Uterus (tissue), 3 donors: ENCODE measurements at regions not wholly inside any gene's neighbourhood (a gene's known extent, or its start where the extent isn't known, plus 50 kb on each side); places are given as distances from the start of the nearest gene placed in this dataset.
"Not testable (repeated sequence)": the region's sequence is repeated elsewhere in the genome, so short reads cannot be mapped to it uniquely, and the experiment has no call there.

Experiments
- DNase-seq, 2 donors: peaks; one replicate each; pipeline ENCODE4 v3.0.0-alpha.2; 2019 to 2020
- H3K27ac ChIP-seq, 2 donors: fragments of 200-600 bp; sonication (generic); 1 replicate in 1 of 2; 2 replicates in 1 of 2; pipeline ENCODE4 v1.5.1; 2016 to 2018
- H3K27me3 ChIP-seq, 2 donors: fragments of 200-600 bp; sonication (generic); one replicate each; pipeline ENCODE4 v1.5.1; 2018 to 2019; ENCODE audit warnings: control low read depth in 1 of 2
- H3K36me3 ChIP-seq, 2 donors: fragments of 200-600 bp; sonication (generic); one replicate each; pipeline ENCODE4 v1.5.1; 2019; ENCODE audit warnings: control low read depth in 1 of 2
- H3K4me1 ChIP-seq, 2 donors: fragments of 200-600 bp; sonication (generic); one replicate each; pipeline ENCODE4 v1.5.1; 2018 to 2019; ENCODE audit warnings: control low read depth in 1 of 2
- H3K4me3 ChIP-seq, 2 donors: fragments of 200-600 bp; sonication (generic); 1 replicate in 1 of 2; 2 replicates in 1 of 2; pipeline ENCODE4 v1.5.1; 2018 to 2019; ENCODE audit warnings: mild to moderate bottlenecking in 1 of 2
- H3K9me3 ChIP-seq, 2 donors: fragments of 200-600 bp; sonication (generic); one replicate each; pipeline ENCODE4 v1.5.1; 2019; ENCODE audit warnings: control low read depth in 1 of 2
- POLR2A ChIP-seq, 2 donors: fragments of 450-650 bp; IDR thresholded peaks; one replicate each; pipeline ENCODE4 v1.6.1; 2016; ENCODE audit warnings: antibody characterized with exemption in 2 of 2, mild to moderate bottlenecking in 1 of 2, moderate library complexity in 1 of 2
- intact Hi-C: fragments of 100-400 bp; cut with DNase I; formaldehyde crosslinking; loops from one replicate; pipeline ENCODE4 v1.15.1; 2023; ENCODE audit warnings: low total_unique reads
- TF ChIP-seq, protein P1 (sequence below), 4 experiments: fragments of 200-600 bp in 2 of 4; fragments of 450-650 bp in 2 of 4; sonication (generic) in 2 of 4; IDR thresholded peaks; one replicate each; pipeline ENCODE4 v1.5.1; 2016 to 2019; ENCODE audit warnings: antibody characterized with exemption in 4 of 4, mild to moderate bottlenecking in 2 of 4, moderate library complexity in 1 of 4
- donor health status: DM: yes; HTN: yes; CAD: no.

DNA sequence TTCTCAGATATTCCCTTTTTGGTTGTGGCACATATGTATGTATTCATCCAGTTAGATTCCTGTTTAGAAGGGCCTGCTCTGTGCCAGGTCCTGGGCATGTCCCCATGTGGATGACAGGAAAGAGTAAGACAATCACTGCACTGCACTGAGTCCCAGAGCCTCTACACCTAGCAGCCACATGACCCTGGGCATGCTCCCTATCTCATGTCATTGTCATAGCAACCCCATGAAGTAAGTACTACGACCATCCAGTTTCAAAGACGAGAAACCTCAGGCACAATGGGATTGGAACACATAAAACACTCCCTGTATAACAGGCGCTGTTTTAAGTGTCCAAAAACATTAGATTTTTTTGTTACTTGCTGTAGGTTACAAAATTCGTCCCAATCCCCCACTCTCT, 594.4 kb downstream of the UQCRFS1 start:
- no peaks in the 10 kb centered on the region for H3K27me3 ChIP-seq
- TF ChIP-seq POLR2A (IDR thresholded peaks at IDR 0.05): no peak
- TF ChIP-seq, protein P1, sequence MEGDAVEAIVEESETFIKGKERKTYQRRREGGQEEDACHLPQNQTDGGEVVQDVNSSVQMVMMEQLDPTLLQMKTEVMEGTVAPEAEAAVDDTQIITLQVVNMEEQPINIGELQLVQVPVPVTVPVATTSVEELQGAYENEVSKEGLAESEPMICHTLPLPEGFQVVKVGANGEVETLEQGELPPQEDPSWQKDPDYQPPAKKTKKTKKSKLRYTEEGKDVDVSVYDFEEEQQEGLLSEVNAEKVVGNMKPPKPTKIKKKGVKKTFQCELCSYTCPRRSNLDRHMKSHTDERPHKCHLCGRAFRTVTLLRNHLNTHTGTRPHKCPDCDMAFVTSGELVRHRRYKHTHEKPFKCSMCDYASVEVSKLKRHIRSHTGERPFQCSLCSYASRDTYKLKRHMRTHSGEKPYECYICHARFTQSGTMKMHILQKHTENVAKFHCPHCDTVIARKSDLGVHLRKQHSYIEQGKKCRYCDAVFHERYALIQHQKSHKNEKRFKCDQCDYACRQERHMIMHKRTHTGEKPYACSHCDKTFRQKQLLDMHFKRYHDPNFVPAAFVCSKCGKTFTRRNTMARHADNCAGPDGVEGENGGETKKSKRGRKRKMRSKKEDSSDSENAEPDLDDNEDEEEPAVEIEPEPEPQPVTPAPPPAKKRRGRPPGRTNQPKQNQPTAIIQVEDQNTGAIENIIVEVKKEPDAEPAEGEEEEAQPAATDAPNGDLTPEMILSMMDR (IDR thresholded peaks at IDR 0.05): no peak
- DNase-seq: no peak
- intact Hi-C loops: no loop called here
- H3K36me3 ChIP-seq: no peaks in the 10 kb centered on the region
- H3K4me3 ChIP-seq: no peak overlapping the region
- no peaks in the 10 kb centered on the region for H3K9me3 ChIP-seq
- H3K27ac ChIP-seq: no peak overlapping the region
- no peaks in the 10 kb centered on the region for H3K4me1 ChIP-seq

DNA sequence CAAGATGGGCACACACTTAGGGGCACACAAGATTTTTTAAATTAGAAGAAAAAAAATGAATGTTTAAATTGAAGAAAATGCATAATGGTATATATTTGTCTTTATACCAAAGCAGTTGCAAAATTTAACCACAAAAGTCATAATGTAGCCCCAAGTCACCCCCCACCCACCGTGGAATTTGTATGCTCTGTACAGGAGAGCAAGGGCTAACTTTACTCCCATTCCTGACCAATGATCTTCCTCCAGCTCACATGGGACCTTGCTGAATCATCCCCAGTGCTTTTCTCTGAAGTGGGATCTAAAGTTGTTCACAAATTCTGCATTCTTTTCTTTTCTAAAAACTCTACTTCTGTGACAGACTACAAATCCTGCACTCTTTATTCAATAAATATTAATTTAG, 597.0 kb downstream of the UQCRFS1 start:
- Histone ChIP-seq H3K4me3 (no peak overlapping the region), H3K36me3 (no peaks in the 10 kb centered on the region)
- TF ChIP-seq, protein P1 (IDR thresholded peaks at IDR 0.05): no peak
- TF ChIP-seq POLR2A (IDR thresholded peaks at IDR 0.05): no peak

DNA sequence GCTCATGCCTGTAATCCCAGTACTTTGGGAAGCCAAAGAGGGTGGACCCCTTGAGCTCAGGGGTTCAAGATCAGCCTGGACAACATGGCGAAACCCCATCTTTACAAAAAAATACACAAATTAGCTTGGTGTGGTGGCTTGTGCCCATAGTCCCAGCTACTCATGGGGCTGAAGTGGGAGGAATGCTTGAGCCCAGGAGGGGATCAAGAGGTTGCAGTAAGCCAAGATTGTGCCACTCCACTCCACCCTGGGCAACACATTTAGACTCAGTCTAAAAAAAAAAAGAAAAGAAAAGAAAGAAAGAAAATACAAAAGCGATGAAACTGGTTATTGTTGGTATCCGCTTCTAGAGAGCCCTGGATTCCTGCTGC, 597.4 kb downstream of the UQCRFS1 start:
- Histone ChIP-seq H3K36me3 (no peaks in the 10 kb centered on the region), H3K4me3 (no peak overlapping the region), H3K4me1 (no peaks in the 10 kb centered on the region), H3K27ac (no peak overlapping the region), H3K9me3 (no peaks in the 10 kb centered on the region), H3K27me3 (no peaks in the 10 kb centered on the region)
- intact Hi-C loops: no loop called here
- no peak for DNase-seq
- TF ChIP-seq POLR2A (IDR thresholded peaks at IDR 0.05): no peak
- TF ChIP-seq, protein P1 (IDR thresholded peaks at IDR 0.05): no peak

More for the DNA sequence above, 597.0 kb downstream of the UQCRFS1 start:
- H3K27ac ChIP-seq: no peak overlapping the region
- no peaks in the 10 kb centered on the region for H3K9me3 ChIP-seq
- no peaks in the 10 kb centered on the region for H3K4me1 ChIP-seq
- DNase-seq: no peak
- no peaks in the 10 kb centered on the region for H3K27me3 ChIP-seq
- intact Hi-C loops: no loop called here

DNA sequence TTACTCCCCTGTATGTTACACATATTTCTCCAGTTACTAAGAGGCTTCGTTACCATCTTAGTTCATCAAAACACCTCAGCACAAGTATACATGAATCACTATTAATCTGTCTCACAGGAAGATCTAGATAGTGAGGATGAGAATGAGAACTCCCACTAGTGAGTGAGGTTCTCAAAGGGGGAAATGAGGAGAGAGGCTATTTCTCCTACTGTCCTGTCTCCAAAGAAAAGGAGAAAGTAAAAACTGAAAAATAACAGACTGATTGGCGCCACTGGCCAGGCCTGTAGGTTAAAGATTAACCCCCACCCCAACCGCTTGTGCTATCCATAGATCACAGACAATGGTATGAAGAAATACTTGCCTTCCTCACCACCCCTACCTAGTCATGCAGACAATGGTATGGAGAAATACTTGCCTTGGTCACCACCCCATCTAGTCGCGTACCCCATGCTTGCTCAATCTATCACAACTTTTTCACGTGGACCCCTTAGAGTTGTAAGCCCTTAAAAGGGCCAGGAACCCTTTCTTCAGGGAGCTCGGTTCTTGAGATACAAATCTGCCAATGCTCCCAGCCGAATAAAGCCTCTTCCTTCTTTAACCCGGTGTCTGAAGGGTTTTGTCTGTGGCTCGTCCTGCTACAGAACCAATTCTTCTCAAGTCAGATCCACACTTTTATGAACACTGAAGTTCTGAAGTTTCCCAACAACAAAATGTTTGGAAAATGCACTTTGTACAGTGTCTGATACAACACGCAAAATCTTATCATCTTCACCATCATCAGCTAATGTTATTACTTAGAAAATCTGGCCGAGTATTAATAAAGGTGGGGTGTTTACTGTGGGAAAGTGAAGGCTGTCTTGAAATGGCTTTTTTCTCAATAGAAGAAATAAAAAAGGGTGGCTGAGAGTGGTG, 598.1 kb downstream of the UQCRFS1 start:
- no peak overlapping the region for H3K4me3 ChIP-seq
- H3K27ac ChIP-seq: no peak overlapping the region
- H3K36me3 ChIP-seq: no peaks in the 10 kb centered on the region
- intact Hi-C loops: no loop called here
- no peaks in the 10 kb centered on the region for H3K9me3 ChIP-seq
- H3K4me1 ChIP-seq: no peaks in the 10 kb centered on the region
- no peaks in the 10 kb centered on the region for H3K27me3 ChIP-seq
- TF ChIP-seq POLR2A (IDR thresholded peaks at IDR 0.05): no peak
- TF ChIP-seq, protein P1 (IDR thresholded peaks at IDR 0.05): no peak
- no peak for DNase-seq

DNA sequence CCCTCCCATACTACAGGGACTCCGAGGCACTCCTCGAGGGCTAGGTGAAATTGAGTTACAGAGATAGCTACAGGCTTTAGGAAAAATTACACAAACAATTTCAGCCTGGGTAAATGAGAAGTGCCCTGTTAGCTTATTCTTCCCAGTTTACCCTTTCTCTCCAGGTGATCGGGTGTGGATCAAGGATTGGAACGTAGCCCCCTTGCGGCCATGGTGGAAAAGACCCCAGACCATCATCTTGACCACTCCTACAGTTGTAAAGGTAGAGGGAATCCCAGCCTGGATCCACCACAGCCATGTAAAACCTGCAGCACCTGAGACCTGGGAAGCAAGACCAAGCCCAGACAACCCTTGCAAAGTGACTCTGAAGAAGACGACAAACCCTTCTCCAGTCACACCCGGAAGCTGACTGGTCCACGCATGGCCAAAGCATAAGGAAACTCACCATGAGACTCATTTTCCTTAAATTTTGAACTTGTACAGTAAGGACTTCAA, 600.6 kb downstream of the UQCRFS1 start:
- no peak for DNase-seq
- no peaks in the 10 kb centered on the region for H3K9me3 ChIP-seq

DNA sequence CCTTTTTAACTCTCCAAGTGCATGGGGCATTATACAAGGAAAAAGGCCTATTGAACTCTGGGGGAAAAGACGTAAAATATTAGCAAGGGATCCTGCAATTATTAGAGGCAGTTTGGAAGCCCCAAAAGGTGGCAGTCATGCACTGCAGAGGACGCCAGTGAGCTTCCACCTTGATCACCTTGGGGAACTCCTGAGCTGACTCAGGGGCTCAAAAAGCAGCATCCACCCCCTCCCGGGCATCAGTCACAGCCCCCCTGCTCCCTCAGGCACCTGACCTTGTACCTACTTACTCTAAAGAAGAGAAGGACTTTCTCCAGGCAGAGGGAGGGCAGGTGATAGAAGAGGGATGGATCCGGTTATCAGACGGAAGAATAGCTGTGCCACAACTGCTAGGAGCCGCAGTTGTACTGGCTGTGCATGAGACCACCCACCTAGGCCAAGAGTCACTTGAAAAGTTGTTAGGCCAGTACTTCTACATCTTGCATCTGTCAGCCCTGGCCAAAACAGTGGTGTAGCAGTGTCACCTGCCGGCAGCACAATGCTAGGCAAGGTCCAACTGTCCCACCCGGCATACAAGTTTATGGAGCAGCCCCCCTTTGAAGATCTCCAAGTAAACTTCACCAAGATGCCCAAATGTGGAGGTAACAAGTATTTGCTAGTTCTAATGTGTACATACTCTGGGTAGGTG, 601.6 kb downstream of the UQCRFS1 start:
- DNase-seq, H3K27me3 ChIP-seq, H3K27ac ChIP-seq, H3K36me3 ChIP-seq, H3K4me1 ChIP-seq, H3K4me3 ChIP-seq, intact Hi-C loops, H3K9me3 ChIP-seq: not testable (repeated sequence)

More for the DNA sequence above, 600.6 kb downstream of the UQCRFS1 start:
- H3K27me3 ChIP-seq: no peaks in the 10 kb centered on the region
- TF ChIP-seq, protein P1 (IDR thresholded peaks at IDR 0.05): no peak
- TF ChIP-seq POLR2A (IDR thresholded peaks at IDR 0.05): no peak
- no peak overlapping the region for H3K4me3 ChIP-seq
- no peaks in the 10 kb centered on the region for H3K36me3 ChIP-seq
- no peaks in the 10 kb centered on the region for H3K4me1 ChIP-seq
- H3K27ac ChIP-seq: no peak overlapping the region
- intact Hi-C loops: no loop called here
